Vagina (tissue), 2 donors: ENCODE measurements at regions not wholly inside any gene's neighbourhood (a gene's known extent, or its start where the extent isn't known, plus 50 kb on each side); places are given as distances from the start of the nearest gene placed in this dataset.
"Not testable (repeated sequence)": the region's sequence is repeated elsewhere in the genome, so short reads cannot be mapped to it uniquely, and the experiment has no call there.

Source experiments
- DNase-seq, 2 donors: peaks; one replicate each; pipeline ENCODE4 v3.0.0-alpha.2; 2017; ENCODE audit errors: extremely low spot score in 2 of 2
- H3K27ac ChIP-seq: fragments of 200-600 bp; sonication (generic); one replicate; pipeline ENCODE4 v1.5.1; 2019
- H3K27me3 ChIP-seq: fragments of 200-600 bp; sonication (generic); one replicate; pipeline ENCODE4 v1.5.1; 2019
- H3K36me3 ChIP-seq, 2 donors: fragments of 200-600 bp; sonication (generic); one replicate each; pipeline ENCODE4 v1.5.1; 2017 to 2019
- H3K4me1 ChIP-seq: fragments of 200-600 bp; sonication (generic); one replicate; pipeline ENCODE4 v1.5.1; 2019
- H3K4me3 ChIP-seq, 2 donors: fragments of 200-600 bp; sonication (generic); 1 replicate in 1 of 2; 2 replicates in 1 of 2; pipeline ENCODE4 v1.5.1; 2016 to 2019
- H3K9me3 ChIP-seq: fragments of 200-600 bp; sonication (generic); one replicate; pipeline ENCODE4 v1.5.1; 2019
- POLR2A ChIP-seq, 2 donors: fragments of 450-650 bp; IDR thresholded peaks; one replicate each; pipeline ENCODE4 v1.6.1; 2017; ENCODE audit warnings: antibody characterized with exemption in 2 of 2, mild to moderate bottlenecking in 2 of 2, moderate library complexity in 2 of 2
- POLR2AphosphoS5 ChIP-seq, 2 donors: sonication (generic); formaldehyde crosslinking; IDR thresholded peaks; one replicate each; pipeline ENCODE4 v1.9.0; 2017; ENCODE audit warnings: antibody characterized with exemption in 2 of 2, mild to moderate bottlenecking in 2 of 2, low read depth in 1 of 2; ENCODE audit not compliant: insufficient read depth in 1 of 2
- intact Hi-C: fragments of 100-400 bp; cut with DNase I; formaldehyde crosslinking; loops from one replicate; pipeline ENCODE4 v1.15.1; 2023
- TF ChIP-seq, protein P1 (sequence below), 3 experiments: fragments of 450-650 bp in 2 of 3; fragments of 200-600 bp in 1 of 3; sonication (generic) in 1 of 3; IDR thresholded peaks; one replicate each; pipeline ENCODE4 v1.5.1; 2017 to 2019; ENCODE audit warnings: antibody characterized with exemption in 3 of 3, mild to moderate bottlenecking in 2 of 3, moderate library complexity in 2 of 3

DNA sequence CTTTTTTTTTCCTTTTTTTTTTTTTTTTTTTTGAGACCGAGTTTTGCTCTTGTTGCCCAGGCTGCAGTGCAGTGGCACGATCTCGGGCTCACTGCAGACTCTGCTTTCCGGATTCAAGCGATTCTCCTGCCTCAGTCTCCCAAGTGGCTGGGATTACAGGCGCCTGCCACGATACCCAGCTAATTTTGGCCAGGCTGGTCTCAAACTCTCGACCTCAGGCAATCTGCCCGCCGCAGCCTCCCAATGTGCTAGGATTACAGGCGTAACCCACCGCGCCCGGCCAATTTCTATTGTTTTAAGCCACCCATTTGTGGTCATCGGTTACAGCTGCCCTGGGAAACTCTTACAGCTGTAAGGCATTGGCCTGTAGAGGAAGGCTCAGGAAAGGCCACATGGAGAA, 617.7 kb downstream of the GABRG2 start:
- H3K9me3 ChIP-seq: no peaks in the 10 kb centered on the region
- no peak overlapping the region for H3K27ac ChIP-seq
- no peak overlapping the region for H3K4me3 ChIP-seq
- intact Hi-C loops: no loop called here
- H3K4me1 ChIP-seq: no peaks in the 10 kb centered on the region
- DNase-seq: no peak
- TF ChIP-seq, protein P1, sequence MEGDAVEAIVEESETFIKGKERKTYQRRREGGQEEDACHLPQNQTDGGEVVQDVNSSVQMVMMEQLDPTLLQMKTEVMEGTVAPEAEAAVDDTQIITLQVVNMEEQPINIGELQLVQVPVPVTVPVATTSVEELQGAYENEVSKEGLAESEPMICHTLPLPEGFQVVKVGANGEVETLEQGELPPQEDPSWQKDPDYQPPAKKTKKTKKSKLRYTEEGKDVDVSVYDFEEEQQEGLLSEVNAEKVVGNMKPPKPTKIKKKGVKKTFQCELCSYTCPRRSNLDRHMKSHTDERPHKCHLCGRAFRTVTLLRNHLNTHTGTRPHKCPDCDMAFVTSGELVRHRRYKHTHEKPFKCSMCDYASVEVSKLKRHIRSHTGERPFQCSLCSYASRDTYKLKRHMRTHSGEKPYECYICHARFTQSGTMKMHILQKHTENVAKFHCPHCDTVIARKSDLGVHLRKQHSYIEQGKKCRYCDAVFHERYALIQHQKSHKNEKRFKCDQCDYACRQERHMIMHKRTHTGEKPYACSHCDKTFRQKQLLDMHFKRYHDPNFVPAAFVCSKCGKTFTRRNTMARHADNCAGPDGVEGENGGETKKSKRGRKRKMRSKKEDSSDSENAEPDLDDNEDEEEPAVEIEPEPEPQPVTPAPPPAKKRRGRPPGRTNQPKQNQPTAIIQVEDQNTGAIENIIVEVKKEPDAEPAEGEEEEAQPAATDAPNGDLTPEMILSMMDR (IDR thresholded peaks at IDR 0.05): no peak
- TF ChIP-seq POLR2A (IDR thresholded peaks at IDR 0.05) (no peak), POLR2AphosphoS5 (IDR thresholded peaks at IDR 0.05; ENCODE audit: insufficient read depth in 1 of 2, low read depth in 1 of 2) (no peak)
- H3K27me3 ChIP-seq: no peaks in the 10 kb centered on the region
- H3K36me3 ChIP-seq: no peaks in the 10 kb centered on the region

DNA sequence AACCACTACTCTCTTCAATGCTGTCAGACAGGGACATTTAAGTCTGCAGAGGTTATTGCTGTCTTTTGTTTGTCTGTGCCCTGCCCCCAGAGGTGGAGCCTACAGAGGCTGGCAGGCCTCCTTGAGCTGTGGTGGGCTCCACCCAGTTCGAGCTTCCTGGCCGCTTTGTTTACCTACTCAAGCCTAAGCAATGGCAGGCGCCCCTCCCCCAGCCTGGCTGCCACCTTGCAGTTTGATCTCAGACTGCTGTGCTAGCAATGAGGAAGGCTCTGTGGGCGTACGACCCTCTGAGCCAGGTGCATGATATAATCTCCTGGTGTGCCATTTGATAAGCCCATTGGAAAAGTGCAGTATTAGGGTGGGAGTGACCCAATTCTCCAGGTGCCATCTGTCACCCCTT, 628.7 kb downstream of the GABRG2 start:
- H3K36me3 ChIP-seq, H3K9me3 ChIP-seq, intact Hi-C loops, H3K4me1 ChIP-seq, H3K27me3 ChIP-seq, DNase-seq, H3K4me3 ChIP-seq, H3K27ac ChIP-seq: not testable (repeated sequence)

DNA sequence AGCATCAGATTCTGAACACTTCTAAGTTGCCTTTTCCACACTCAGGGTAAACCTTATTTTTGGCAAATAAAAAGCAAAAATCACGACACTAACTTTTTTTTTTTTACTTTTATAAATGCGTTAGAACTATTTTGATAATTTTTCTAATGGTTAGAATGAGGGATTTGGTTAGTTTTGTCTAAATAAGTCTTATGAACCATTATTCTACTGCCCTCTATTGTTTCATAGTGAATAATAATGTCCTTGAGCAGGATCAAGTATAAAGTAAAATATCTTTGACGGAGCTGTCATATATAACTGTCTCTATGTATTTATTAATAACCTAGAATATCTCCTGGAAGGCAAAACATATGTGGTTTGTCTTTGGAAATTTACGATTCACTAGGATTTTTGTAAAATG, 631.8 kb downstream of the GABRG2 start:
- intact Hi-C loops: no loop called here

DNA sequence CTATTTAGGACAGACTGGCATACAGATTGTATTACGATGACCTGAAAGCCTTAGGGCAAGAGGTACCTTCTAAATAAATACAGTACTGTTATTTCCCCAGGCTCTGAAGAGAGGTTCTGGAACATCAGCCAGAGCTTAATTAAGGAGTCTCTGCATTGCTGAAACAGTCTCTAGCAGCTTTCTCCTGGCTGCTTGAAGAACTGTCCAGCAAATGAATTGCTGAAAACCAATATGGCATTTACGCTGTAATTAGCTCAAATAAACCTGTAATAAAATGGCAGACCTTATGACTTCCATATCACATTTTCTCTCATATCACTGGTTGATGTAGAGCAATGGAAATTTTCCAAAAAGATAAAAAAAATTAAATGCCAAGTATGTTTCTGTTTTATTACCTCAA, 636.3 kb downstream of the GABRG2 start:
- Histone ChIP-seq H3K27ac (no peak overlapping the region), H3K27me3 (no peaks in the 10 kb centered on the region), H3K4me3 (no peak overlapping the region), H3K4me1 (no peaks in the 10 kb centered on the region), H3K36me3 (no peaks in the 10 kb centered on the region), H3K9me3 (no peaks in the 10 kb centered on the region)
- intact Hi-C loops: no loop called here
- no peak for DNase-seq
- TF ChIP-seq POLR2A (IDR thresholded peaks at IDR 0.05): no peak
- no peak for TF ChIP-seq POLR2AphosphoS5 (IDR thresholded peaks at IDR 0.05; ENCODE audit: insufficient read depth in 1 of 2, low read depth in 1 of 2)
- TF ChIP-seq, protein P1 (IDR thresholded peaks at IDR 0.05): no peak

More for the DNA sequence above, 631.8 kb downstream of the GABRG2 start:
- TF ChIP-seq, protein P1 (IDR thresholded peaks at IDR 0.05): no peak
- TF ChIP-seq POLR2AphosphoS5 (IDR thresholded peaks at IDR 0.05; ENCODE audit: insufficient read depth in 1 of 2, low read depth in 1 of 2) (no peak), POLR2A (IDR thresholded peaks at IDR 0.05) (no peak)
- no peaks in the 10 kb centered on the region for H3K9me3 ChIP-seq
- no peak overlapping the region for H3K27ac ChIP-seq
- no peaks in the 10 kb centered on the region for H3K27me3 ChIP-seq
- H3K4me3 ChIP-seq: no peak overlapping the region
- H3K36me3 ChIP-seq: no peaks in the 10 kb centered on the region
- no peak for DNase-seq
- H3K4me1 ChIP-seq: no peaks in the 10 kb centered on the region

DNA sequence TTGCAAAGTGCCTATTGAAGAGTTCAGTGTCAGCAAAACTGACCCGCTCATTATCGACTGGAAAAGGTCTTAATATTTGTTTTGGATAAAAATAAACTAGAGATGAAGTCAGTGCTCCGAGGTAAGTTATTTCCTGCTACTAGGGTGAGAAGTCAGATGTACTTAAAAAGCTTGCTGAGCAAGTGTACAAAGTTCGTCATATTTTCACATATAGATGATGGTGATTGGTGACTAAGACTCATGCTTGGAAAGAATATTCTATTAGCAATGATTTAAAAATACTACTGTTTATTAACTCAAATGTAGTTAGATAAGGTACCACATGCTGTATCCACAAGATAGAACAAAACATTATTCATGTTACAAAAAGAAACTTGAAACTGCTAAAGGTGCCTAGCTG, 643.7 kb downstream of the GABRG2 start:
- intact Hi-C loops: no loop called here
- Histone ChIP-seq H3K4me3 (no peak overlapping the region), H3K27me3 (no peaks in the 10 kb centered on the region), H3K27ac (no peak overlapping the region), H3K9me3 (no peaks in the 10 kb centered on the region), H3K36me3 (no peaks in the 10 kb centered on the region), H3K4me1 (no peaks in the 10 kb centered on the region)
- DNase-seq: no peak
- TF ChIP-seq, protein P1 (IDR thresholded peaks at IDR 0.05): no peak
- TF ChIP-seq POLR2A (IDR thresholded peaks at IDR 0.05): no peak
- no peak for TF ChIP-seq POLR2AphosphoS5 (IDR thresholded peaks at IDR 0.05; ENCODE audit: insufficient read depth in 1 of 2, low read depth in 1 of 2)

DNA sequence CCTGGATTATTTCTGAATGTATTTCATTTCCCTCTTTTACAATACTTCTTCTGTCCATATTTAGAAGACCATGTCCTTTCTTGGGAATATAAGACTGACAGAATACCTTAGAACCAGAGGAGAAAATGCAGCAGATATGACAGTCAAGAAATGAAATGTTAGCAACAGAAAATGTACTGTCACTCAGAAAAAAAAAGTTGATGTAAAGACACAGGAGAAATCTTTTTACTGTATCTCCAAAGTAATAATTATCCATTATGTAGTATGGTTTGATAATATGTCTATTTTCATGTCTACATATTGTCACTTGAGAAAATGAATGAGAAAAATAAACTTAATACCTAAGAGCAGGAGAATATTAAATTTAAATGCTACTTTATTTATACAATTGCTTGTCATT, 652.1 kb downstream of the GABRG2 start:
- H3K4me3 ChIP-seq: no peak overlapping the region
- H3K4me1 ChIP-seq: no peaks in the 10 kb centered on the region
- no peaks in the 10 kb centered on the region for H3K36me3 ChIP-seq
- no peak overlapping the region for H3K27ac ChIP-seq
- TF ChIP-seq POLR2A (IDR thresholded peaks at IDR 0.05) (no peak), POLR2AphosphoS5 (IDR thresholded peaks at IDR 0.05; ENCODE audit: insufficient read depth in 1 of 2, low read depth in 1 of 2) (no peak)
- TF ChIP-seq, protein P1 (IDR thresholded peaks at IDR 0.05): no peak
- intact Hi-C loops: no loop called here
- no peak for DNase-seq
- H3K27me3 ChIP-seq: no peaks in the 10 kb centered on the region
- H3K9me3 ChIP-seq: no peaks in the 10 kb centered on the region
